NCI-H345 (cell line): ENCODE measurements at regions not wholly inside any gene's neighbourhood (a gene's known extent, or its start where the extent isn't known, plus 50 kb on each side); places are given as distances from the start of the nearest gene placed in this dataset.
"Not testable (repeated sequence)": the region's sequence is repeated elsewhere in the genome, so short reads cannot be mapped to it uniquely, and the experiment has no call there.

ENCODE experiments used
- DNase-seq: peaks from one replicate; lab custom pipeline; 2025; lab: John Stamatoyannopoulos, UW

GRCh38 chr3:177899275-177900067 is 636.8 kb upstream of the KCNMB2 start:
- no peak for DNase-seq

DNA sequence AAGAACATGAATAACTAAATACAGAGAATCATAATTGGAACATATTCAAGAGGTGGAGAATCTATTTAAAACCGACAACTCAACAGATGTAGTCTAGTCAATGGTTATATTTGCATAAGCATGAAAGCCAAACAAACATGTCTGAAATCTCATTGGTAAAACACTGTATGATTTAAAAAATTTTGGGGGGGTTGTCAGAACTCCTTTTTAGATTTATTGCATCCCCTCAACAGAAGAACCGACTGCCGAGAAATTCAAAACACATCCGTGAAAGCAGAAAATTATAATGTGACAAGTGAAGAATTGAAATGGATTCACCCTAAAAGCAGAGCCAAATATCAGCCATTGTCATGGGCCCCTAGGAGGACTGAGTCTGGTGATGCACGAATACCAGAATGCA is 633.4 kb upstream of the KCNMB2 start:
- DNase-seq: no peak

DNA sequence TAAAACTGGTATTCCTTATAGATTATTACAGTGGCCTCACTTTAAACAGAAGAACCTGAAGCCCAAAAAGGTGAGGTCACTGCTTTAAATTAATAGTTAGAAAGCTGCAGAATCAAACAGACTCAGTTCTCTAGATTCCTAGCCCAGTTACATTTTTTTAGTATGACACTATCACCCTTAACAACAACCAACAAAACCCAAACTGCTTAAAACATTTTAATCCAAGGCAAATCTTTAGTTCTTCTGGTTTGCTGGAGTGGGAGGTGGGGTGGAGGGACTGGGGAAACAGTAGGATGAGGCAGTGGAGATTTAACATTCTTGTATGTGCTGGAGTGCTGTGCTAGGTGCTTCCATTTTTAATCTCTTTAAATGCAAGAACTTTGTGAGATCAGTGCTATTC is 631.6 kb upstream of the KCNMB2 start:
- no peak for DNase-seq

DNA sequence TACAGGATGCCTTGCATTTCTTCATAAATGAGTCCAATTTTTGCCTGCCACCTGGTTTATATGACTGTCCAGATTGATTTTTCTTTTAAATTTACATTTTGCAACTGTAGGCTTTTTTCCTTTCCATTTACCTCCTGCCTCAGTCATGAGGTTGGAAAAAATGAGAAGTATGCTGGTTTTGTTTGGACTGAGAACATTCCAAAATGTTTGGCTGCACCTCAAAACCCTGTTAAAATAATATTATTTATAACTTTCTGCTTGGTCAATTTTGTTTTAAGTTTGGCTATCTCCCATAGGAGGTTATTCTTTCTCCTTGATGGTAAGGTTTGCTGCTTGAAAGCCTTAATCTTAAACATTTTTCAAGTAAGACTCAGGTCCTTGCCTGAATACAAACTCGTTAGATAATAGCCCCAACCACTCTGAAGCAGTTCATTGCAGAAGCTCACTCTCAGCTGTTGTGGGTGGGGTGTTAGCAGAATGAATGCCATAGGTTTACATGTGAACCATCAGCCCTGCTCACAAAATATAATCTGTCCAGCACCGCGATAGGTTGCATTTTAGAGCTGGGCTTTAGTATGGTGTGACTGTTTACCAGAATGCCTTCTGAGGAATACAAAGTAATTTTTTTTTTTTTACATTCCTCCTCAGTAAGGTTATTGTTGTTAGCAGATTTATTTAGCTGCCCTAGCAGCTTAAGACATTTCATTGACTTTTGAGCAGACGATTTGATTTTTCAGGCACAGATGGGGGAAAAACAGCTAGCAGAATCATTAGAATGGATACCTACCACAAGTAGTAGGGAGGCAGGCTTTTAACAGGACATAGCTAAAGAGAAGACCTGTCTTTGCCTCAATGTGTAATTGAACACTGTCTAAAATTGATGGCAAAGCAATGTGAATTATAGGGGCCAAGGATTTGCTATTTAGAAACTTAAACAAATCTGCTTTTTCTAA is 630.8 kb upstream of the KCNMB2 start:
- no peak for DNase-seq

DNA sequence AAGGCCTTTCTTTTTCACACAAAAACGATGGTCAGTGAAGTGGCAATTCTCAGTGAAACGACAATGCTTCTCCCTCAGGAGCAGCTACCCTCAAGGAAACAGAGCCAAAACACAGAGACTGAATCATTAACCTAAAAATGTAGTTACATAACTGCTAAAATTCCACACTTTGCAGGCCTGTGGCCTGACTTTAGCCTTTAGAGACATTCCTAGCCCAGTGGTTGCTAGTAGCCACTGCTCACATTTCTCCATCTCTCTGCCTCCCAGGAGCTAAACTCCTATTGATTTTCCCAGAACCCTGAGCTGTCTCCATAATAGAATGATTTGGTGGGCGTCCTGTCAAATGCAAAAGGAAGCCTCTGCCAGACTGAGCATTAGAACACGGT is 630.1 kb upstream of the KCNMB2 start:
- DNase-seq: no peak

DNA sequence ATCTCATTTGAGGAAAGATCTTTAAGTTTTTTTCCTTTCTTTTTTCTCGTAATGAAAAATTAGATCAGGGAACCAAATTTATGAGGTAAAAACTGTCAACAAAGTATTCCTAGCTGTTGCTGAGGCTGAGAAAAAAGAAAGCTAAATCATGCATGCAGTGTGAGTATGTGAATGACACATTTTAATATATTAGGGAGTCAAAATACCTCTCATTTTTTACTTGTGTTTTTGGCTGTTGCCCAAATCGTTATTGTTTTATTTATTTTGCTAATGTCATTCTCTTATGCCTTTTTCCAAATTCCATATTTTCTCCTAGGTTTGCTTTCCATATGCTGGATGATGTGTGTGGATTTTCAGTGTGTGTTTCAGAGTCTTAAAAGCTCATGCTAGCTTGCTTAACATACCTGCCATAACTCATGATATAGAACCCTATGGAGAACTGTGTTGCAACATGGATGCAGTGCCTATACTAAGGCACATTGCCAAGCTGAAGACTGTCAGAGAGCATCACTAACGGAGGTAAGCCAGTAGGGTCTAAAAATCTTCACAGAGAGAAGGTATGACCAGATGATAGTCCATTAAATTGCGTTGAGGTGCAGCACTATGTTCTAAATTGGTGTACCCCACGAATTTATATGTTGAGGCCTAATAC is 629.5 kb upstream of the KCNMB2 start:
- DNase-seq: no peak

GRCh38 chr3:177909530-177909929 is 626.7 kb upstream of the KCNMB2 start:
- DNase-seq: not testable (repeated sequence)

DNA sequence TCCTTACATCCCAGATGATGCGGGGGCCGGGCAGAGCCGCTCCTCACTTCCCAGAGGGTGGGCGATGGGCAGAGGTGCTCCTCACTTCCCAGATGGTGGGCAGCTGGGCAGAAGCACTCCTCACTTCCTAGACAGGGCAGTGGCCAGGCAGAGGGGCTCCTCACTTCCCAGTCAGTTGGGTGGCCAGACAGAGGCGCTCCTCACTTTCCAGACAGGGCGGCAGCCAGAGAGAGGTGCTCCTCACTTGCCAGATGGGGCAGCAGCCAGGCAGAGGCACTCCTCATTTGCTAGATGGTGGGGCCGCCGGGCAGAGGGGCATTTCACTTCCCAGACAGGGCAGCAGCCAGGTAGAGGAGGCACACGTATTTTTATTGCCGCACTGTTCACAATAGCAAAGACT is 622.0 kb upstream of the KCNMB2 start:
- DNase-seq: no peak

GRCh38 chr3:177916461-177916860 is 619.8 kb upstream of the KCNMB2 start:
- no peak for DNase-seq

DNA sequence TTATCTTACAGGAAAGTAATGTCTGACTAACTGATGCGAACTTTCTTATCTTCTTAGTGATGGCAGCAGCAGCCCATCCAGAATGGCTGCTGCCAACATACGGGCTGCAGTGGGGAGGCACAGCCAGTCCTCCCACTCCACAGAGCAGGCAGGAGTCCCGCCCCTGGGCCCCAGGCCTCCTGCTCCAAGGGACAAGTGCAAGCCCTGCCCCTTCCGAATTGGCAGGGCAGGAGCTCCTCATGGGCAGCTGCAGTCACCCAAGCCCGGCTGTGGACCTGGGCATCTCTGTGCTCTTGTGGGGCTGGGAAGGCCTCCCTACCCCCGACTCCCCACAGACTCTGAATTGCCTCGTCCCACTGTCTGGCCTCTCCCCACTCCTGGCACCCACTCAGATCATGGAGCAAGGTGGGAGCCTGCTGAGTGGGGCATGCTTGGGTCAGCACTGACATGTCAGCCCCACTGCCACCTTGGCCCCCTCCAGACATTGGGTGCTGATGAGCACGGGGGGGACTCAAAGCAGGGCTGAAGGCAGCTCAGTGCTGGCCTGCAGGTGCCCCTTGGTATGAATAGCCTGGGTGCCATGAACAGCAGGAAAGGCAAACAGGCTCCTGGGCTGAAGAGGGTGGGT is 618.9 kb upstream of the KCNMB2 start:
- DNase-seq: no peak

GRCh38 chr3:177921153-177921552 is 615.1 kb upstream of the KCNMB2 start:
- no peak for DNase-seq

GRCh38 chr3:177924261-177924660 is 612.0 kb upstream of the KCNMB2 start:
- no peak for DNase-seq

- DNase-seq: no peak
These were observed 607.9 kb upstream of the KCNMB2 start for GRCh38 chr3:177928172-177928873.

GRCh38 chr3:177929310-177929709 is 606.9 kb upstream of the KCNMB2 start:
- DNase-seq: no peak

DNA sequence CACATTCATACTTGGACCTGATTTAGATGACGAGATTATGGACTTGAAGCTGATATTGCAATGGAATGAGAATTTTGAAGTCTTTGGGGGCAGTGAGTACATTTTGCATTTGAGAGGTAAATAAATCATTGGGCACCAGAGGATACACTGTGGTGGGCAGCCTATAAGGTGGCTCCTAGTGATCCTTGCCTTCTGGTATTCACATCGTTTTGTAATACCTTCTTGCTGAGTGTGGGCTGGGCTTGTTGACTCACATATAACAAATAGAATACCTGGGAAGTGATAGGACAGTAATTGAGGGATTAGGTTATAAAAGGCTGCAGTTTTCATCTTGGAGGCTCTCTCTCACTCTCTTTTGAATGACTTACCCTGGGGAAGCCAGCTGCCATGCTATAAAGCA is 605.5 kb upstream of the KCNMB2 start:
- DNase-seq: no peak

DNA sequence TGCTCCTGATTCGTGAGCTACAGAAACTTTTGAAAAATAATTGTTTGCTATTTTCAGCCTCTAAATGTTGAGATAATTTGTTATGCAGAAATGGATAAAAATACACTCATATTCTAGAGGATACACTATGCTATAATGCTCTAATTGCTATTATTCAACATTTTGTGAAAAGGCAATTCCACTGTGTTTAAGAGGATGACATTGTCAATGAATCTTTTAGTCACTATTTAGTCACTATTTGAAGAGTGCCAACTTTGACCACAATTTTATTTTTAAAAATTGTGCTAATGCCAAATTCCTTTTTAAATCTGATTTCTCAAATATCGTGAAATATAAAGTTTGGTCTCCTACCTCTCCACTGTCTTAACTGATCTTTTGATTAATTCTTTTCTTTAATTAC is 604.9 kb upstream of the KCNMB2 start:
- DNase-seq: no peak

GRCh38 chr3:177932346-177932745 is 603.9 kb upstream of the KCNMB2 start:
- DNase-seq: no peak

DNA sequence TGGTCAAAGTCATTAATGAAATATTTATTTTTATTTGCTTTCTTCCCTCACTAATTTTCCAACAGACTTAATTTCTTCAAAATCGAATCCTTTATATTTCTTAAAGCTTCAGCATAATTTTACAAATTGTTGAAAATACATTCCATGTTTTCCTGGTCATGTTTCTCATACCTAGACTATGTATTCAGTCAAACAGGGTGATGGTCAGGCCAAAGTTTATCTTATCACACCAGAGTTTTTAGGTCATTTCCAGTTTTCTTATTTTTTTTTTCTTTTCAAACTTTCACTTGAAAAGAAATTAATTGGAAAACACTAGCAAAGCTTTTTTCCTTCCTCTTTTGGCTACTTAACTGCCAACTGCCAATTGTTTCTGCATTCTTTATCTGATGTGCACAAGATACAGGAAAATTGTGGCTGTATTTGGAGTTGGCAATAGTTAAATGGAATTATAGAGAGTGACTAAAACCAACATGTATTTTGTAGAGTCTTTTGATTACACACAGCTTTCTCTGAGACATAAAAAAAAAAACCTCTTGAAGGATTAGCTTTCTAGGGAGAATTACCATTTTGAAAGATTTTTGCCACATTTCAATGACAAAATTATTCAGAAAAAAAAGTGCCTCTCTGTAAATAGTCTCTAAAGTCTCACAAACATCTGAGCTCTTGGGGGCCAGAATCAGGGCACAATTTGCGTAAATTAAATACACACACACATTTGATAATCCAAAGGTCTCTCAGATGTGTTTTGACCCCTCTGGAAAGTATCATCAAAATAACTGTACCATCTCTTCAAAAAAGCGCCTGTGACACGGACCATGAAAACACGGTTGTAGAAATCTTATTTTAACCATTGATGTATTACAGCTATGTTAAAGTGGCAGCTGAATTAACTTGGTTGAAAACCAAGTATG is 603.2 kb upstream of the KCNMB2 start:
- no peak for DNase-seq

DNA sequence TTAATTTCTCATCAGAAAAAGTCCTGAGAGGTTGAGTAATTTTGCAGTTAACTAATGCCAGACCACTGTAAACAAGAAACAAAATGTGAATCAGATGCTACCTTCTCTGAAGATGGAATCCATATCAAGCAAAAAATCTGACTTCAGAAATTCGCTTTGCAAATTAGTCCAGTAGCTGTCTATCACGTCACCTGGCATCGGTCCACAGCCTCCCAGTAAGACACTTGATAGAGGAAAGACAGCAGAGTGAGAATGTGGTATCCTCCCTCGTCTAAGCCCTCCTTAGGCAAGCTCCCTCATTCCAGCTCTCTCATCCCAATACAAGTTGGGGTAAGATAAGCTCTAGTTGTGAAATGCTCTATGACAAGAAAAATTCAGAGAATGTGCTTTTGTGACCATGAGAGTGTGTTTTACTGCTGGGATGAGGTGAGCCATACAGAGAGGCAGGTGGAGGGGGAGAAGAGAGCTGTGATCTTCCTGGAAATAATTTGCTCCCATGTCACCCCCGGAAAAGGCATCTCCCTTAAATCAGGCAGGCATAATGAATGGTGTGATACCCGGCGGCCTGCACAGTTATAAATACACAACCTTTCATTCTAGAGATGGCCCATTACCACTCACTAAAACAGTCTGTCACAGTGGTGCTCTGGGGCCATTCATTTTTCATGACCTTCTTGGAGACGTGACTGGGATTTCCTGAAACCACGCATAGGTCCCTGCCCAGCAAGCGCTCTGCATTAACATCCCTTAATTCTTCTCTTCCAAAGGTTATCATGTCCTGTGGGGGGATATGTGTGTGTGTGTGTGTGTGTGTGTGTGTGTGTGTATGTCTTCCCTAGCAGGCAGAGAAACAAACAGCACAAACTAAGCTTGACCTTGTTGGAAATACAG is 602.0 kb upstream of the KCNMB2 start:
- no peak for DNase-seq
